AG04449 (cell line): ENCODE measurements at regions not wholly inside any gene's neighbourhood (a gene's known extent, or its start where the extent isn't known, plus 50 kb on each side); places are given as distances from the start of the nearest gene placed in this dataset.

Source experiments
- CTCF ChIA-PET: fragments of 350-600 bp; formaldehyde crosslinking; extraction: SDS; loops from one replicate; lab custom pipeline; 2021; ENCODE audit warnings: antibody characterized with exemption; lab: Yijun Ruan, JAX
- POLR2A ChIA-PET: fragments of 400-600, 350-600 bp; formaldehyde crosslinking; extraction: SDS; loops from one replicate; lab custom pipeline; 2020; ENCODE audit warnings: antibody characterized with exemption, inconsistent platforms; lab: Yijun Ruan, JAX
- DNase-seq: peaks from one replicate; pipeline ENCODE4 v3.0.0-alpha.2; 2010; ENCODE audit warnings: low read depth, low spot score
- H3K4me3 ChIP-seq: 2 replicates; pipeline ENCODE4 v1.5.1; 2011; ENCODE audit warnings: low read depth, mild to moderate bottlenecking, control low read depth, low read length
- CTCF ChIP-seq: IDR thresholded peaks from one replicate; pipeline ENCODE4 v1.5.1; 2011; ENCODE audit warnings: mild to moderate bottlenecking, moderate library complexity, low read length, control low read depth, inconsistent platforms; ENCODE audit not compliant: insufficient read depth; ENCODE audit errors: missing control alignments

DNA sequence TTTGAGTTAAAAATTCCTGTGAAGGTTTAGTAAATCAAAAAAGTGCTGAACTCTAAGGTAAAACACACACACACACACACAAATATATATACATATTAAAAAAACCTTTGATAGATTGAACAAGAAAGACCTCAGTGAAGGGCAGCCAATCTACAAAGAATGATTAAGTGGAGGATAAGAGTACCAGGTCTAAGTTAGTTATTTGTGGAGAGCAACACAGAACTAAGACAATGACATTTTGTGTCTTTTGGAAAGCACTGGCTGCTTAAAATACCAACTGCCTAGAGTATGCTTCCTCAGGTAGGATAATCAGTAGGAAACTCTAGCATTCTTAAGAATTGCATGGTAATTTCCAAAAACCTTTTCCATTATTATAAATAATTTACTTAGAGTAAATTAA is 481.4 kb upstream of the SYT4 start:
- no peak for DNase-seq
- ChIA-PET POLR2A (no interaction called here), CTCF (no interaction called here)
- H3K4me3 ChIP-seq = no peak overlapping the region
- TF ChIP-seq CTCF = no peak

DNA sequence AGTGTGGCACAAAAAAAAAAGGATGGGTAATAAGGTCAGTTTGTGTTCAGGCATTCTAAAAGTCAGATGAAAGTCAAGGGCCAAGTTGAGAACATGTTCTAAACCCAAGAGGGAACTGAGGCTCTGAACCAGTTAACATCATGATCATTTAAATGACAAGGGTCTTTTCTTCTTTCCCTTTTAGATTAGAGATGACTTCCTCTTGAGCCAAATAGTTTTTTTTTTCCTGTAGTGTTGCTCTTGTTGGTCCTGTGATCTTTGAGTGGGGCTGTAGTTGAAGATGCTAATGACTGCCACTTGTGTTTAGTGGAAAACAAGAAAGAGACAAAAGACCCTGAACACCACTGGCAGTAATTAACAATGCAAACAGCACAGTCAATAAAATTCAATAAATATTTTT is 482.7 kb upstream of the SYT4 start:
- POLR2A ChIA-PET = no interaction called here

DNA sequence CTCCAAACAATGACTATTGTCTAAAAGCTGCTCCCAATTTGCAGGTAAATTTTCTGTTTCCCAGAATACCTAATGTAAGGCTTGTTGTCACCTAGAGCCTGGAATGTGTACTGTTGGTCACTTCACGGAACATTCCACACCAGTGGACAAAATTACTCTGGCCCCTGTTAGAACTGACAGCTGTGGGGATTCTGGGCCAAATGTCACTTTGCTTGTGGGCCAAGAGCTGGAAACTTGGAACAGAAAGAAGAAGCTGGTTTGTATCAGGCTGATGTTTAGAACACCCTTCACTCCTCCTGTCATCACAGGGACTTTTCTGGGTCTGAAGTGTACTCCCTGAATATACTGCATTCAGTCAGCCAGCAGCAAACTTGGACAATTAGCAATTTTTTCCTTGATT is 495.6 kb upstream of the SYT4 start:
- CTCF ChIA-PET = no interaction called here
- DNase-seq = no peak
- TF ChIP-seq CTCF = no peak
- H3K4me3 ChIP-seq = no peak overlapping the region
- POLR2A ChIA-PET = no interaction called here

More for the DNA sequence above, 482.7 kb upstream of the SYT4 start:
- DNase-seq = no peak
- CTCF ChIA-PET = no interaction called here
- no peak for TF ChIP-seq CTCF
- H3K4me3 ChIP-seq = no peak overlapping the region

DNA sequence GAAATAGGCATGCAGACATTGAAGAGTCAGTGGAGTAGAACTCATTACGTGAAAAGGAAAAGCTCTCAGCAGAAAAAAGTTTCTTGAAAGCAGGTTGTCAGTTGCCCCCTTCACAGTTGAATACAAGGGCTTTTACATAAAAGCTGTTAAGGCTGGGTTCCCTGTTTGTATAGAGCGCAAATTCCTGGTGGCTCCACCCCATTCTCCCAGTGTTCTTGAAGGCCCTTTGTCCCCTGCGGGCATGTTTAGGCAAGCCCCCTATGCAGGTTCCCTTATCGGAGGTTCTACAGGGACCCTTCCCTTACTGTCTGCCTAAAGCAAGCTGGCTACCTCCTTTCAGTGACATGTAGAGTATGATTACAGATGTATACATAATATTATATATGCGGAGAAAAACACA is 497.2 kb upstream of the SYT4 start:
- DNase-seq = no peak
- ChIA-PET CTCF (no interaction called here), POLR2A (no interaction called here)
- no peak for TF ChIP-seq CTCF
- H3K4me3 ChIP-seq = no peak overlapping the region

- DNase-seq = no peak
- no peak for TF ChIP-seq CTCF
- H3K4me3 ChIP-seq = no peak overlapping the region
- CTCF ChIA-PET = no interaction called here
- POLR2A ChIA-PET = no interaction called here
Measured at GRCh38 chr18:43775591-43775990, 498.3 kb upstream of the SYT4 start.

GRCh38 chr18:43776997-43777396 is 499.7 kb upstream of the SYT4 start:
- DNase-seq = no peak
- POLR2A ChIA-PET = no interaction called here
- CTCF ChIA-PET = no interaction called here
- H3K4me3 ChIP-seq = no peak overlapping the region
- no peak for TF ChIP-seq CTCF
